Activated CD8-positive, alpha-beta memory T cell treated with anti-CD3 and anti-CD28 coated beads, Interleukin-2, amount 50 U/mL, for 48 hours (primary cell): ENCODE measurements at regions not wholly inside any gene's neighbourhood (a gene's known extent, or its start where the extent isn't known, plus 50 kb on each side); places are given as distances from the start of the nearest gene placed in this dataset.
"Not testable (repeated sequence)": the region's sequence is repeated elsewhere in the genome, so short reads cannot be mapped to it uniquely, and the experiment has no call there.

Experiments used
- DNase-seq: peaks from one replicate; pipeline ENCODE4 v3.0.0-alpha.2; 2020

DNA sequence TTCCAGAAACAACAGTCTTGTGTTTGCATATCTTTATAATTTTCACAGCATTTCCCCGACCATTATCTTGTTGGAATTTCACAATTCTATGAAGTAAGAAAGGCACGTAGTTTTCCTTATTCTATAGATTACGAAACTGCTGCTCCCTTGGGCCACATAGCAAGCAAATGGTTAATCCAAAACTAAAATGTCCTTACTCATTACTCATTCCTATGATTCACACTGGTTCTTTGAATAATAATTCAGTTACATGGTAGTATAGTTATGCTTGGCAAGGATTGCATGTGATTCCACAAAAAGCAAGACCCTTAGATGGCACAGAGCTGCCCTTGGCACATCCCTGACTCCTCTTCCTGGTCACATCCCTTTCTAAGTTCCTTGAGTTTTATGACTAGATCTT lies 51.2 kb downstream of the OR13H1 start:
- DNase-seq = no peak

DNA sequence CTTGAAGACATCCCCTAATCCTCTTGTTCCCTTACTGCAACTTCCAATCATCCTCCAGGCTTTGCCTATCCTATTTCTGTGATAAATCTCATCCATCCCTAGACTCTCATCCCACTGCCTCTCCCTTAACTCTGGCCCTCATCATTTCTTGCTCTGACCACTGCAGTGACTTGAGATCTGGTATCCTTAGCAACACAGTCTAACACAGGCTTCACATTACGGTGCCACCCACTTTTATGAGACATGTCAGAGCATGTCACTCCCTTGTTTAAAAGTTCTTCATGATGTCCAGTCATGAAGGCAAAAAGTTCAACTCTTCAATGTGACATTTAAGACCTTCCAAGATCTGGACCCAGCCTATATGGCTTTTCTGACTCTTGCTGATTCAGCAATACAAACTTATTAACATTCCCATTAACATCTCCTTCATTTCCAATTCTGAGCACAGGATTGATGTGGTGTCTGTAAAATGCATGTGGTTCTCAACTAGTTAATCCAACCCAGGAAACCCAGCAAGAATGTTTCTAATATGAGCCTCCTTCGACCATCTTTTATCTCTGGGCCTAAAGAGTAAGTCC lies 64.0 kb downstream of the OR13H1 start:
- no peak for DNase-seq

DNA sequence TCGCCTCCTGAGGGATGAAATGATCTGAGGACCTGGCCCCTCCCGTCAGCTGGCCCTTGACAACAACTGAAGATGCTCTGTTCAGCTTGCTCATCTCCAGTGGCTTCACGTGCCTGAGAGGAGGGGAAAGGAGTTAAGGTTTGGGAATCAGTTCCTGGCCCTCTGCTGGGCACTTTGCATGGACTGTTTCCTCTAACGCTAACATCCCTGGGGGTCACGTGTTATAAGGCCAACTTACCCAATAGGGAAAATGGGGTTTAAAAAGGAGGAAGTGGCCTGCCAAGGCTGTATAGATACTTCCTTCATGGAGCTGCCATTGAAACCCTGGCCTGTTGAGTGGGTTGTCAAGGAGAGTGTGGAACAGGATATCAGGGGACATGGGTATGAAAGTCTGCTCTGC lies 65.6 kb downstream of the OR13H1 start:
- no peak for DNase-seq

DNA sequence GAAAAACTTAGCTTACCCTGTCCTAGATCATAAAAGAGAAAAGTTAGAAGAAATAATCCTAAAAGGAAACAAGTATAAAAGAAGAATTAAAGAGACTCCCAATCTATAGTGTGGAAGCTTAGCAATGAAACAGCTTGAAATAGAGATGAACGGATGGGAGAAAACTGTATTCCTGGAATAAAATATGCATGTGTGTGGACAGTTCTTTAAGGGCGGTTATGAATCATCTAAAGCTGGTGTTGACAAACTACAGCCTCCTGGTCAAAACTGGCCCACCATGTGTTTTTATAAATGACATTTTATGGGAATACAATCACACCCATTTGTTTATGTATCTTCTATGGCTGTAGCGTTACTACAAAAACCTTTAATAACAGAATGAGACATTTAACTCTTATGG lies 69.4 kb downstream of the OR13H1 start:
- no peak for DNase-seq

DNA sequence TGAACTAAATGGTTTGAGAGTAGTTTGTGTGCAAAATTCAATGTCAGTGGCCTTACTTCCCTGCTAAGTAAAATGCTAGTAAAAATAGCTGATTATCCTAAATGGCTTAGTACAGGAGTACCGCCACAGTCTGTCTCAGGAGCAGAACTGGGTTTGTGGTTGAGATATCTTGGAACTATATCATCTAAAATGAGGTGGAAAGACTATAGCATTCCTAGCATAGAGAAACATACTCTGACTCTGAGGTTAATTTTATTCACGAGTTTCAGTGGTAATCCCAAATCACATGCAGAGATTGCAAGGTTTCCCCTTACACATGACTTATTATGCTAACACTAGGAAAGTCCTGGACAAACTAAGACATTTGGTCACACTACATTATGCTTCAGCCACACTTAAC lies 70.4 kb downstream of the OR13H1 start:
- DNase-seq = no peak

DNA sequence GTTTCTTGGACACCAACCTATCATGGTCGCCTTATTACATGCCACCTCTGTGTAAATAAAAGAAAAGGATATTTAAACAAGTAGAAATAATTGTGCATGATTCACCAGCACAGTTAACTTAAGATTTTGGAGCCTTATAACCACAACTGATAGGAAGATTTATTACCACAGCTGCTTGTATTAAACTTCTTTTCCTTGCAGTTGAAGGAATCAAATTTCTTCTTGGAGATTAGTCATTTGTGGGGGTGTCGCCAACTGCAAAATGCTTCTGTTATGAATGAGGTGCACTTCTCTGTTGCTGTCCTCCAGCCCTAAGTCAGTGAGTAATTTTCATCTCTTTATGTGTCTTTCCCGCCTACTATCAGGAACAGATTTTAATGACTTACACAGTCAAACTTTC lies 73.3 kb downstream of the OR13H1 start:
- DNase-seq = no peak

DNA sequence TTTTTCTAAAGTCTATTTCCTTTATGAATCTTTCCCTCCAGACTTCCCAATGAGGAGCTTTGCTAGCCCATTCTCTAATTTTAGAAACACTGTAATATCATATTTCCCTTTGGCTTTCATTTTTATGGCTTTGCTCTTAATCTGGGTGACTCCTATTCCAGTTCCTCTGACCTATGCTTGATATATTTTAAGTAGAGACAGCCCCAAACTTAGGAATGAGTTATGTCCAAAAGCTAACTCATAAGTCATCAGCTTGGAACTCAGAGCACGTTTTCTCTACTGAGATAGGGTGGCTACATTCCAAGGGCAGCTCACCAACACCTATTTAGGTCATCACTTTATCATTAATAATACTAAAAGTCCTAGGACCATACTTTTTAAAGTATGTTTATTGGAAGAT lies 77.8 kb downstream of the OR13H1 start:
- no peak for DNase-seq

DNA sequence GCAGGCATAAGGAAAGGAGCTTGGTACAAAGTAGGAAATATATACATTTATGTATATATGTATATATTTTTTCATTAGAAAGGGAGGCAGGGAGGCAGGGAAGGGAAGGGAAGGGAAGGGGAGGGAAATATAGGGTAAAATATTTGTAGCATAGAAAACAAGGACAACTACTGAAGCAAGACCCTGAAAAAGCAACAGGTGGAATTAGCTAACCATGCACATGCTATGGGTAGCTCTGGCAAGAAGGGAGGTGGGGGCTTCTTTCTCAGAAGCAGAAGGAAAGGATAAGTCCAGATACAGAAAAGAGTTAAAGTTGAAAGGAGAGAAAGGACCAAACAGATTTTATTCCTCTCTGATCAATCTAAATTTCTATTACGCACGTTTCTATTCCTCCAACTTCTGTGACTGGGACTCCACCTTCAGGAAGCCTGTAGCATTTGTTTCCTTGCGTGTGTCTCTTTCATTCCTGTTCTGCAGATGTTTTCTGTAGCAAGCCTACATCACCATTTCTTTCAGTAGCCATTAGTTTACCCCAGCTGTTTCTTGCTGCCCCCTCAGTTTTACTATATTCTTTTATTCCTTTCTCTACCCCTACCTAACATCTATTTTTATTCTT lies 82.9 kb downstream of the OR13H1 start:
- no peak for DNase-seq

DNA sequence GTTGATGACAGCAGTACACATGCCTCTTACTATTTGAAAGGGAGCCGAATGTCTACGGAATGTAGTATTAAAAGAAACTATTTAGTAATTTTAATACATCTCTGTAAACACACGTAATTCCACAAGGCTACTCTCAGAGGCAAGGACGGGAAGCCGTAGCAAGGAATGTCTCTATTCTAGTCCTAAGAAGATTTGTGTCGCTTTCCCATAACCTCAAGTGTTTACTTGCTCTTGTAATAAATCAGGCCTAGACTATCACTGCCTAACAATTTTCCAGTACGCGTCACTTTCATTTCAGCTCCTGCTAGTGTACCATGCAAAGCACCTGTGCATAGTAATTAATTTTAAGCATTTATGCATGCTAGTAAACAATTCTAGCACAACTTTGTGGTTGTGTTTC lies 86.7 kb downstream of the OR13H1 start:
- no peak for DNase-seq

DNA sequence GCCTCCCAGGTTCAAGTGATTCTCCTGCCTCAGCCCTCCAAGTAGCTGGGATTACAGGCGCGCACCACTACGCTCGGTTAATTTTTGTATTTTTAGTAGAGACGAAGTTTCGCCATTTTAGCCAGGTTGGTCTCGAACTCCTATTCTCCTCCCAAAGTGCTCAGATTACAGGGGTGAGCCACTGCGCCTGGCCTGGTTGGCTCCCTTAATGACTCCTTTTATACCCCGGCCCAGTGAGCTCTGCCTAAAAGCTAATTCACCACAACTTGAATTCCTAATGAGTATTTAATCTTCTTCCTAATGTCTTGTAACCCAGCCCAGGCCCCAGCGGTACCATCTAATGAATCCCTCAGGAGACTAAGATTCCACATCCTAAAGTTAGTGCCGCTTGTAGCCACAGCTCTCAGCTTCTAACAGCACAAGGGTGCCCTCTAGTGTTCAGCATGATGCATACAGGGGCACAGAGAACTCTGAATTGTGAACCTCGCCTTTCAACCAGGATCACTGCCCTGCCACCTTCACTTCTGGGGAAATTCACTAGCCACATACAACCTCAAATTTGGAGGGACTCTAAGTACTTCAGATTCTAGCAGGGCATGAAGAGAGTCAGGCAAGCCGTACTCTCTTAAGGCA lies 89.5 kb downstream of the OR13H1 start:
- peak; percentile 53 for DNase-seq

DNA sequence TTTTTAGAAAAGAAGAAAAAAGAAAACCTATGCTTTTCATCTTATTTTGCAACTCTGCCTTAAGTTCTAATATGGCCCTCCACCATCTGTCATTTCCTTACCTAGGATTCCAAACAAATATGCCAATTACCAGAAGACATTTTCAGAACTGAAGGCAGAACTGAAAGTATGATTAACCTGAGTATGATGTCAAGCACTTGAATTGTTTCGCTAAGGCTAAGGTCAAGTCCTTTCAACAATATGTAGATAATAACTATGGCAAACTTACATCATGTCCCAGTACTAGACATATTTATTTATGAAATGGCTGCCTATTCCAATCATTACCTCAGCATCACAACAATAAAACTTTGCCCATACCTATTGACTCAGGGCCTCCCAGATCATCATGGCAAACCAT lies 91.0 kb downstream of the OR13H1 start:
- DNase-seq = no peak

DNA sequence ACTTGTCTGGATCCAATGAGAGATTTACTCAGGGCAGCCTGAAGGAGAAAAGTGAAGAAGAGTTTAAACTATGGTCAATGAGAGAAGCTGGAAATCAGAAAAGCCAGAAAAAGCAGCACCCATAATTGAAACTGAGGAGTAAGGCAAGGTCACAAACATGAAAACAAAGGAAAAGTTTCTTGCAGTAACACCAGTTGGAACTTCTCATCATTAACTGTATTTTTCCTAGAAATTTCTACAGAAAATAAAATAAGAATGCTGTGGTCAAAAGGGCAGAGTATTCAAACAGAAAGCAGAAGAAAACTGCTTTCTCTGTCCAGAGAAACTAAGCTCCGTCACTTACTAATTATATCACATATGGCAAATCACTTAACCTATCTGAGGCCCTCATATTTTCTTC lies 102.2 kb downstream of the OR13H1 start:
- DNase-seq = no peak

DNA sequence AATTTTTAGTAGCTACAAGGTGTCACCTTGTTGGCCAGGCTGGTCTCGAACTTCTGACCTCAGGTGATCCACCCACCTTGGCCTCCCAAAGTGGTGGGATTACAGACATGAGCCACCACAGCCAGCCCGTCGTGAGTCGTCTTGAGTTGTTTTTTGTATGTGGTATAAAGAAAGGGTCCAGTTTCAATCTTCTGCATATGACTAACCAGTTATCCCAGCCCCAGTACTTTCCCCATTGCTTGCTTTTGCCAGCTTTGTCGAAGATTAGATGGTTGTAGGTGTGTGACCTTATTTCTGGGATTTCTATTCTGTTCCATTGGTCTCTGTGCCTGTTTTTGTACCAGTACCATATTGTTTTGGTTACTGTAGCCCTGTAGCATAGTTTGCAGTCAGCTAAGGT lies 105.9 kb downstream of the OR13H1 start:
- DNase-seq = no peak

DNA sequence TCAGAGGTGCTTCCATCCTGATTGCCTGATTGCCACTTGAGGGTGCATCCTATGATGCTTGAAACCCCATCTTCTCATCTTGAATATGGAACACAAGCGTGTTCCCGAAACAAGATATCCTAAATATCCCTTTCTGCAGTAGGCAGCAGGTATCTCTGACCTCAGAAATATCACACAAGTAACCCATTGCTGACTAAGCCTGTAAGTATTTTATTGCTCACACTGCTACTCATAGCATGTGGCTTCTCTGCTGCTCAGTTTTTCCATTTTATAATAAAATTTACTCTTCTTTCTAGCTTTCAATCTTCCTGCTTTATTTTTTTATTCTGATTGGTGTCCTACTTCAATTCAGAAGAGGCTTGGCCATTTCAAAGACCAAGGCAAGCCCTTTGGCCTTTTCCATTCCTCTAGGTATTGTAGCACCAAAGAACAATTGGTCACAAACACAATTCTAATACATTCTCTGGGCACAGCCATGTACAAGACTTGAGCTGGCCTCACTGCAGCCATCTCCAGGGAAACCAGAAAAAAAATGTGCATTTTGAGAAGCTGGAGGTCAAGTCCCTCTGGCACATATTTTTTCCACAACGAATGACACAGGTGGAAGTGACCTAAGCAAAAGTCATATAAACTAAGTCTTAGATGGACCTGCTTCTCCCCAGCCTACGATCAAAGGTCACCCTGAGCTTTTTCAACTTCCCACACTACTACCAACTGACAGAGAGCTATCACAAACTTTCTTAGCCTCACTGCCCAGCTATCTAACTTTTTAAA lies 107.0 kb downstream of the OR13H1 start:
- no peak for DNase-seq

DNA sequence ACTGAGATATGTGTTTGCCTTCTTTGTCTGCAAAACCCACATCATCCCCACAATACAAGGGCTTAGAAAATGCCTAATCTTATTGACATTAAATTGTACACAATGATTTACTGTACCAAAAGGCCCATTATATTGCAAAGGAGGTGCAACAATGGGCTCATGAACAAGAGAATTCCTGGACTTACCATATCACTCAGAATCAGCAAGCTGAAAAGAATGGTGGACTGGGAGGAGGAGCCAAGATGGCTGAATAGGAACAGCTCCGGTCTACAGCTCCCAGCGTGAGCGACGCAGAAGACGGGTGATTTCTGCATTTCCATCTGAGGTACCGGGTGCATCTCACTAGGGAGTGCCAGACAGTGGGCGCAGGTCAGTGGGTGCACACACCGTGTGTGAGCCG lies 119.9 kb downstream of the OR13H1 start:
- DNase-seq = not testable (repeated sequence)

DNA sequence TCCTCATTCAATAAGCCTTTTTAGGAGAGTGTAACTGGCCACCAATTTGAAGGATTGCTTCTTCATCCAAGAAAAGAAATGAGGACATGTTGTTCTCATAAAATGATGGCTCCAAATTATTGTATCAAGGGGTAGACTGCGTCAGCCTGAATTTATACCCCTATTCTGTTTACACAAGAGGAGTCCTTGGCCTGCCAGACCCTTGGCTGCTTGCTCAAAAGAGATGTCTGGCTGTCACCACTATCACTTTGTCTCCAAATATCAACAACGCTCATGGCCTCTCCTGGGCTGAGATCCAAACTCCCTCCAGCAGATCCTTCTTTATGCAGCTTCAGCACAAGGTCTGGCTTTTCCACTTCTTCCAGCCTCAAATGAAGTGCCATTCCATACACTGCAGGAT lies 127.9 kb downstream of the OR13H1 start:
- DNase-seq = no peak

DNA sequence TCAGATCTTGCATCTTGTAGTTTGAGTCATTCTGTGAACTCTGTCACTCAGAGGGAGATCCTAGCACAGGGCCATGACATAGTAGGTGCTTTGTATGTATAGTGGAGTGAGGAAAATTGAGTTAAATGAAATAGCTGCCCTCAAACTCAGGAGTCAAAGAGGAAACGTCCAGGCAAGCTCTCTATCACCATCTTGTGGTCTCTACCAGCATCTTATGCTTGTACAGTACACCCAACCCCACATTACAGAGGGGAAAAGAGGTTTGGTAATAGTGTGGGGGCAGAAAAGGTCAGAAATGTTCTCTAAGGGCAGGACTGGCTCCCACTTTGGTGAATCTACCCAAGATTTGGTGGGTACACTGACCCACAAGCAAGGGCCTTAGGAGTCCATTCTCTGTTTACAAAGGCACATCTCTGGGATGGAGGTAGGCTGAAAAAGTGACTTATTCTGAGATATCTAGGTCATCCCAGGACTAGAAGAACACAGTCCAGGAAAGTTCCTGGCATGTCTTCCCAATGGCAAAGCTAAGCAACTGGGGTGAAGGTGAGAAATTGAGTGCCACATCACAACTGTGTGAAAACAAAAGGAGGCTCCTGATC lies 131.8 kb downstream of the OR13H1 start:
- DNase-seq = no peak

DNA sequence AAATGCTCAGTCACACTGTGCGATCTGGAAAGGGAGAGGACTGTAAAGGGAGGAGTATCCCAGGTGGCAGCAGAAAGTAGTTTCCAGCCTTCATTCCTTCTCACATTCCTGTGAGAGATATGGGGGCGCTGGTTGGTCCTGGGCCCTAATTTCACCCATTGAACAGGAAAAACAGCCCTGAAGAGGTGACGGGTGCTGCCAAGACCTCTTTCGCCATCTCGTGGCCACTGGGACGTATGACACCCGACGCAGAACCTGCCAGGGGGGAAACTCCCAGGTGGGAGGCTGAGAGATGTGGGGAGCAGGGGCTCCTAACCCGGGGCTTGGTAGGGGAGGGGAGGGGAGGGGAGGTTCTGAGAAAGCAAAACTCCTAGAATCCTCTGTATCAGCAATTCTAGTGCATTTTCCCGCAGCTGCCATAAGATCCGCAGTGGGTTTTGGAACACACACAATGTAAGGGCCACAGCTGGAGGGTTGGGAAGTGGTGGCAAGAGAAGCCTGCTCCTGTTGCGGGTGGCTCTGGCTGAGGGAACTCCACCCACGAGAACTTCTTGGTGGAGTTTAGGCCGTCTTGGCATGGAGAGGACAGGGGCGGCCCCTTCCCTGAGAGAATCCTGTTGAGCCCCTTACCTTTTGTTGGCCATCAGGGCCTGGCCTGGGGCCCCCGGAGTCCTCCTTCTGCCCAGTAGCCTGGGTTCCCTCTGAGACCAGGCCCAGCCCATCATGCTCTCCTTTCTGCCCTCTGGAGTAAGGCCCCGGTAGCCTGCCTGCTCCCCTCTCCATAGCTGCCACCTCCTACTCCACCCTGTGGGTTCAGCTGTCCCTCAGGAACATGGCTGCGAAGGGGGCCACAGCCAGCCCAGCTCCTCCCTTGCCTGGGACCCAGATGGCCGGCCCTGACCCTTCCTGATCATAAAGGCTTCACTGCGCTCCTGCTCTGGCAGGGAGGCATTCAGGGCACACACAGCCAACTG lies 134.1 kb downstream of the OR13H1 start:
- DNase-seq = peak; percentile 63

DNA sequence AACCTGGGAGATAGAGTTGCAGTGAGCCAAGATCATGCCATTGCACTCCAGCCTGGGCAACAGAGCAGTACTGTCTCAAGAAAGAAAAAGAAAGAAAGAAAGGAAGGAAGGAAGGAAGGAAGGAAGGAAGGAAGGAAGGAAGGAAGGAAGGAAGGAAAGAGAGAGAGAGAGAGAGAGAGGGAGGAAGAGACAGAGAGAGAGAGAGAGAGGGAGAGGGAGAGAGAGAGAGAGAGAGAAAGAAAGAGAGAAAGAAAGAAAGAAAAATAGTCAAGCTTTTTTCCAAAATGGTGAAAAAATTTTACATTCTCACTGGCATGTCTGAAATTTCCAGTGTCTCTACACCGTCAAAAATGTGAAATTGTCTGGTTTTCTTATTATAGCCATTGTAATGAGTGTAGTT lies 138.9 kb downstream of the OR13H1 start:
- DNase-seq = not testable (repeated sequence)

DNA sequence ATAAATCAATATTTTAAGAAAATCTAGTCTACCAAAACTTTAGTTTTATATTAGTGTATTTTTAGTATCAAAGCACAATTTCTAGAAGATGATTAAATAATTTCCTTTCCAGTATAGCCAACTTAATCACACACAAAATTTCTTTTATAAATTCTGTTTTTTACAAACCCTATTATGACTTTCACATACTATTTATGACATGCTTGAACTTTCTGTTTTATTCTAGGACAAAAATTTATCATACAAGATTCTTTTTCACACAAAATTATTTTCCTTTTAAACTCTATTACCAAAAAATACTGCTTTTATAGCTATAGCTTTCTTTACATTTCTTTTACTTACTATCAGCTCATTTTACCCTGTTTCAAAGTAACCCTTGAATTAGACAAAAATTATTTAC lies 149.5 kb downstream of the OR13H1 start:
- DNase-seq = no peak

DNA sequence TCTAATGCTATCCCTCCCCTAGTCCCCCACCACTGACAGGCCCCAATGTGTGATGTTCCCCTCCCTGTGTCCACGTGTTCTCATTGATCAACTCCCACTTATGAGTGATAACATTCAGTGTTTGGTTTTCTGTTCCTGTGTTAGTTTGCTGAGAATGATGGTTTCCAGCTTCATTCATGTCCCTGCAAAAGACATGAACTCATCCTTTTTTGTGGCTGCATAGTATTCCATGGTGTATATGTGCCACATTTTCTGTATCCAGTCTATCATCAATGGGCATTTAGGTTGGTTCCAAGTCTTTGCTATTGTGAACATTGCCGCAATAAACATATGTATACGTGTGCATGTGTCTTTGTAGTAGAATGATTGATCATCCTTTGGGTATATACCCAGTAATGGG lies 153.1 kb downstream of the OR13H1 start:
- not testable (repeated sequence) for DNase-seq

DNA sequence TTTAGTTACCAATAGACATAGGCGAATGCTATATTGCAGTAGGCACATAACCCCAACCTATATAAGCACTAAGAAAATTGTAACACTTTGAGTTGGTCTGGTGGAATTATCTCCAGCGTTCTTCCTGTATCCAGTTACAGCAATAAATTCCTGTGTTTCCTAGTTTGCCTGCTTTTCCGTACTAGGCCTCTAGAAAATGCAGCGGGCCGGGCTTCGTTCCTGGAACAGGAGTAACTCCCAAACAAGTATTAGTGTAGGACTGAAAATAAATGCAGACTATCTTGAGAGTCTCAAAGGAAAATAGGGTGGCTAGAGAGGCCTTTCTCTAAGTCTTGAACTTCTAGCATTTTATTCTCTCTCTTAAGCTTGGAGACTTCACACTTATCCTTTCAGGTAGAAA lies 159.8 kb downstream of the OR13H1 start:
- DNase-seq = no peak
